GM12878 (cell line): ENCODE measurements at regions not wholly inside any gene's neighbourhood (a gene's known extent, or its start where the extent isn't known, plus 50 kb on each side); places are given as distances from the start of the nearest gene placed in this dataset.

Experiments used
- ATAC-seq: fragments of 200-7000 bp; cut with Tn5 transposase; 3 replicates; pipeline ENCODE4 v1.9.1; 2020; ENCODE audit warnings: mild to moderate bottlenecking, moderate library complexity
- BruUV-seq: library from RNA; stranded (reverse); fragments of 400-500 nt; replicated peaks from 2 replicates; lab custom pipeline; 2021; lab: Mats Ljungman, UMichigan
- CTCF ChIA-PET: fragments of 300-600 bp; sonication (Branson Sonifier 250); formaldehyde crosslinking; extraction: SDS; loops from one replicate; lab custom pipeline; 2021; ENCODE audit warnings: inconsistent platforms; lab: Yijun Ruan, JAX
- POLR2A ChIA-PET: fragments of 350-600 bp; formaldehyde crosslinking; extraction: SDS; loops from one replicate; lab custom pipeline; 2021; ENCODE audit warnings: inconsistent platforms; lab: Charles Lee
- RAD21 ChIA-PET: fragments of 300-600 bp; sonication (Branson Sonifier 250); formaldehyde crosslinking; loops from one replicate; lab custom pipeline; 2023; ENCODE audit warnings: antibody characterized with exemption; ENCODE audit not compliant: unreplicated experiment; lab: Charles Lee
- SMC1A ChIA-PET: fragments of 300-600 bp; sonication (Branson Sonifier 250); formaldehyde crosslinking; loops from one replicate; lab custom pipeline; 2023; ENCODE audit not compliant: unreplicated experiment, uncharacterized antibody; lab: Charles Lee
- DNase-seq: peaks from one replicate; pipeline ENCODE4 v3.0.0-alpha.2; 2011; ENCODE audit warnings: low read depth, low spot score
- FAIRE-seq: peaks from 3 replicates; lab custom pipeline; 2011; peaks lifted over from hg19 to GRCh38; lab: Jason Lieb, UNC
- H2AFZ ChIP-seq: 2 replicates; pipeline ENCODE4 v1.6.0; 2011; ENCODE audit warnings: low read depth, low read length, control low read depth; ENCODE audit not compliant: control insufficient read depth
- H3K27ac ChIP-seq: 2 replicates; pipeline ENCODE4 v1.5.1; 2011; ENCODE audit warnings: control low read depth; ENCODE audit not compliant: control insufficient read depth, insufficient read depth
- H3K27me3 ChIP-seq, 2 experiments: replicated peaks in 1 of 2; 2 replicates each; pipeline versions ENCODE4 v1.6.0 to v1.6.1; 2011; ENCODE audit warnings: low read length in 1 of 2; ENCODE audit not compliant: control insufficient read depth in 2 of 2, insufficient read depth in 2 of 2
- H3K36me3 ChIP-seq, 2 experiments: 2 replicates each; pipeline ENCODE4 v1.5.1; 2011; ENCODE audit warnings: low read length in 1 of 2; ENCODE audit not compliant: control insufficient read depth in 2 of 2, insufficient read depth in 2 of 2
- H3K4me1 ChIP-seq: 2 replicates; pipeline ENCODE4 v1.6.1; 2011; ENCODE audit warnings: mild to moderate bottlenecking, low read length, moderate library complexity, mixed read lengths; ENCODE audit not compliant: control insufficient read depth, insufficient read depth
- H3K4me2 ChIP-seq: 2 replicates; pipeline ENCODE4 v1.6.0; 2011; ENCODE audit warnings: control low read depth; ENCODE audit not compliant: control insufficient read depth, insufficient read depth
- H3K4me3 ChIP-seq: fragments of 200-600 bp; sonication (generic); 2 replicates; pipeline ENCODE4 v1.5.1; 2016
- H3K79me2 ChIP-seq: 2 replicates; pipeline ENCODE4 v1.6.0; 2011; ENCODE audit warnings: low read length; ENCODE audit not compliant: control insufficient read depth, insufficient read depth
- H3K9ac ChIP-seq: 2 replicates; pipeline ENCODE4 v1.8.0; 2011; ENCODE audit warnings: low read length, control low read depth, mixed read lengths; ENCODE audit not compliant: control insufficient read depth, insufficient read depth
- H3K9me3 ChIP-seq: replicated peaks from 3 replicates; pipeline ENCODE4 v1.5.1; 2011; ENCODE audit warnings: mild to moderate bottlenecking, low read length; ENCODE audit not compliant: control insufficient read depth, insufficient read depth
- H4K20me1 ChIP-seq: 2 replicates; pipeline ENCODE4 v1.6.0; 2011; ENCODE audit not compliant: control insufficient read depth, insufficient read depth
- CREB1 ChIP-seq: IDR thresholded peaks from 2 replicates; pipeline ENCODE4 v1.6.1; 2012; ENCODE audit warnings: low read depth, mild to moderate bottlenecking, inconsistent platforms
- FOXM1 ChIP-seq: IDR thresholded peaks from 2 replicates; pipeline ENCODE4 v1.6.1; 2012; ENCODE audit warnings: low read depth, mild to moderate bottlenecking, inconsistent platforms, low read length, moderate library complexity
- HDAC6 ChIP-seq: fragments of 200-600 bp; sonication (generic); IDR thresholded peaks from one replicate; pipeline ENCODE4 v1.8.0; 2017; ENCODE audit warnings: antibody characterized with exemption; ENCODE audit not compliant: unreplicated experiment
- IKZF1 ChIP-seq: fragments of 450-650 bp; conservative IDR thresholded peaks from 2 replicates; pipeline ENCODE4 v1.6.1; 2017; ENCODE audit warnings: antibody characterized with exemption, mild to moderate bottlenecking
- MEF2B ChIP-seq: fragments of 450-650 bp; IDR thresholded peaks from 2 replicates; pipeline ENCODE4 v1.6.1; 2018; ENCODE audit warnings: mild to moderate bottlenecking, moderate library complexity; ENCODE audit not compliant: partially characterized antibody, poor library complexity, severe bottlenecking
- MXI1 ChIP-seq: fragments of 150-350 bp; IDR thresholded peaks from 2 replicates; pipeline ENCODE4 v1.6.1; 2011; ENCODE audit warnings: low read depth, mild to moderate bottlenecking, inconsistent platforms, low read length, improper control_type of control experiment
- NR2F1 ChIP-seq: fragments of 450-650 bp; conservative IDR thresholded peaks from 2 replicates; pipeline ENCODE4 v1.6.1; 2017; ENCODE audit warnings: mild to moderate bottlenecking
- POLR2A ChIP-seq: IDR thresholded peaks from 2 replicates; pipeline ENCODE4 v1.6.1; 2011; ENCODE audit warnings: low read depth, mild to moderate bottlenecking, low read length
- RAD51 ChIP-seq: fragments of 450-650 bp; IDR thresholded peaks from 2 replicates; pipeline ENCODE4 v1.6.1; 2016; ENCODE audit warnings: moderate library complexity, mild to moderate bottlenecking, inconsistent platforms
- RUNX3 ChIP-seq: IDR thresholded peaks from 2 replicates; pipeline ENCODE4 v1.6.1; 2012; ENCODE audit warnings: low read length, inconsistent platforms
- SMARCA5 ChIP-seq: fragments of 450-650 bp; IDR thresholded peaks from 2 replicates; pipeline ENCODE4 v1.6.1; 2017; ENCODE audit warnings: mild to moderate bottlenecking
- SUPT20H ChIP-seq: IDR thresholded peaks from 2 replicates; pipeline ENCODE4 v1.6.1; 2011; ENCODE audit warnings: low read depth, mild to moderate bottlenecking, low read length, moderate library complexity, borderline replicate concordance; ENCODE audit not compliant: control insufficient read depth
- TCF12 ChIP-seq: IDR thresholded peaks from 2 replicates; pipeline ENCODE4 v1.6.1; 2011; ENCODE audit warnings: low read depth, mild to moderate bottlenecking, low read length
- WRNIP1 ChIP-seq: IDR thresholded peaks from 2 replicates; pipeline ENCODE4 v1.6.1; 2011; ENCODE audit warnings: low read depth, low read length, improper control_type of control experiment, borderline replicate concordance
- ZBTB33 ChIP-seq: fragments of 450-650 bp; IDR thresholded peaks from 2 replicates; pipeline ENCODE4 v1.6.1; 2017; ENCODE audit warnings: mild to moderate bottlenecking
- ZSCAN29 ChIP-seq: fragments of 450-650 bp; IDR thresholded peaks from 2 replicates; pipeline ENCODE4 v1.6.1; 2017; ENCODE audit warnings: mild to moderate bottlenecking, moderate library complexity
- ZZZ3 ChIP-seq: IDR thresholded peaks from 2 replicates; pipeline ENCODE4 v1.6.1; 2011; ENCODE audit warnings: low read depth; ENCODE audit not compliant: control insufficient read depth, insufficient read length
- WGBS: methylation state at CpG from one replicate; pipeline ENCODE4 v1.1.6; 2016; ENCODE audit warnings: low lambda C conversion rate; ENCODE audit not compliant: insufficient replicate concordance, insufficient coverage; ENCODE audit errors: missing lambda C conversion rate; 5-methylcytosine and 5-hydroxymethylcytosine counted together
- in situ Hi-C: fragments of 300-500 bp; cut with MboI; formaldehyde crosslinking; loops from 9 replicates; pipeline ENCODE4 v1.14.3; 2018; ENCODE audit warnings: mixed read lengths
- intact Hi-C: fragments of 100-400 bp; cut with micrococcal nuclease; formaldehyde crosslinking; loops from one replicate; pipeline ENCODE4 v1.14.2; 2022; ENCODE audit not compliant: unreplicated experiment
- TF ChIP-seq, protein P1 (sequence below): IDR thresholded peaks from 2 replicates; pipeline ENCODE4 v1.6.1; 2011; ENCODE audit warnings: borderline replicate concordance, low read depth, mild to moderate bottlenecking, moderate library complexity, mixed read lengths, low read length; ENCODE audit not compliant: insufficient read depth; ENCODE audit errors: extremely low read length

- TF ChIP-seq ZZZ3, result no peak
These were observed 135.2 kb upstream of the KRR1 start (continued) for GRCh38 chr12:75646329-75647210.

- FAIRE-seq (no peak), ATAC-seq (0 out of 3 replicates have a peak, but pooled peaks have one; percentile 11), DNase-seq (no peak)
- Histone ChIP-seq H3K9me3 (no peaks in the 10 kb centered on the region), H3K27me3 (no peaks in the 10 kb centered on the region), H3K4me2 (no peak overlapping the region), H3K9ac (no peak overlapping the region), H3K79me2 (no peaks in the 10 kb centered on the region), H4K20me1 (no peaks in the 10 kb centered on the region), H2AFZ (no peak overlapping the region), H3K4me3 (no peak overlapping the region), H3K27ac (no peak overlapping the region), H3K36me3 (no peaks in the 10 kb centered on the region), H3K4me1 (peaks cover 22% of the 10 kb centered on the region)
- 14% methylated on average over 3 of the region's 3 CpGs for WGBS
- BruUV-seq, result no TSS peak
- SMC1A ChIA-PET, result interaction anchor here (0.6 to 10.4 kb wide), 13 partner anchors 9 to 387 kb away, joined by 3 to 100 read pairs (median 4); partner anchors contain the start of gene PHLDA1
- RAD21 ChIA-PET, result interaction anchor here (1.1 to 1.2 kb wide), 3 partner anchors 124 to 392 kb away, joined by 3 to 4 read pairs (median 3); no protein-coding TSS in a partner anchor
- CTCF ChIA-PET, result interaction anchor here (1.0 to 1.8 kb wide), 4 partner anchors 9 to 172 kb away, joined by 3 to 4 read pairs (median 3); no protein-coding TSS in a partner anchor
- intact Hi-C loops (loop anchor here (5.0 to 10.0 kb wide), 3 partner anchors 78 to 290 kb away; no protein-coding TSS in a partner anchor), in situ Hi-C loops (no loop called here)
- POLR2A ChIA-PET, result interaction anchor here (0.6 to 1.2 kb wide), 3 partner anchors 9 to 396 kb away, joined by 3 to 4 read pairs (median 3); partner anchors contain the start of gene PHLDA1
- TF ChIP-seq SUPT20H (no peak), HDAC6 (no peak), ZBTB33 (no peak), ZSCAN29 (no peak), TCF12 (no peak), POLR2A (no peak), CREB1 (no peak), RAD51 (no peak), MXI1 (no peak), NR2F1 (no peak), WRNIP1 (no peak), IKZF1 (peak; percentile 27; the same call in 1 of the 2 replicates), SMARCA5 (no peak), MEF2B (peak; percentile 42), RUNX3 (peak; percentile 66; the same call in 1 of the 2 replicates), FOXM1 (peak; percentile 78; the same call in 1 of the 2 replicates)
- TF ChIP-seq, protein P1, sequence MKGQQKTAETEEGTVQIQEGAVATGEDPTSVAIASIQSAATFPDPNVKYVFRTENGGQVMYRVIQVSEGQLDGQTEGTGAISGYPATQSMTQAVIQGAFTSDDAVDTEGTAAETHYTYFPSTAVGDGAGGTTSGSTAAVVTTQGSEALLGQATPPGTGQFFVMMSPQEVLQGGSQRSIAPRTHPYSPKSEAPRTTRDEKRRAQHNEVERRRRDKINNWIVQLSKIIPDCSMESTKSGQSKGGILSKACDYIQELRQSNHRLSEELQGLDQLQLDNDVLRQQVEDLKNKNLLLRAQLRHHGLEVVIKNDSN, result no peak
These were observed 133.2 kb upstream of the KRR1 start for GRCh38 chr12:75644472-75645072.
